ENCODE measurements at regions not wholly inside any gene's neighbourhood (a gene's known extent, or its start where the extent isn't known, plus 50 kb on each side); places are given as distances from the start of the nearest gene placed in this dataset.
A peak's percentile ranks its signal among the peaks of the same experiment; 100 is the strongest.

DNA sequence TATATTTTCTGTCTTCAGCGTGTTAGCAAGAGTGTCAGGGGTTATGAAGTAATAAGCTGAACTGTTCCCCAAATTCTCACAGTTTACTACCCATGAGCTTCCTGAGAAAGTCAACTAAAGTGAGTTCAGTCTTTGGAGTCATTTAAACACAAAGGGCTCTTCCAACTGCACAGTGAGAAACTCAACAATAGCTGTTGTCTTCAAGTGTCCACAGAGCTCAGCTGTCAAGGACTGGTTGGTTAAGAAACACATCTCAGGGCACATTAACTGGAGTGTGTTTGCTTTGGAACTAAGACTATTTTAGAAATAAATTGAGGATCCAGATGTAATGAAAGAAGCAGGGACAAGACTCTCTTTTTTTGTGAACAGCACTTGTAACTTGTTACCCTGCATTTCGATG is 241.4 kb upstream of the SOX4 start:
- no peaks in the 10 kb centered on the region for H3K4me1 ChIP-seq (ENCODE audit: insufficient read depth, low read length)
- H3K27me3 ChIP-seq (ENCODE audit: insufficient read depth, low read length), result no peaks in the 10 kb centered on the region
- no peak overlapping the region for H3K27ac ChIP-seq (ENCODE audit: low read depth, low read length)
- no peak overlapping the region for H3K4me3 ChIP-seq (ENCODE audit: low read length)
- no peaks in the 10 kb centered on the region for H3K9me3 ChIP-seq (ENCODE audit: insufficient read depth, low read depth, low read length)
- H3K36me3 ChIP-seq (ENCODE audit: insufficient read depth, low read length), result no peaks in the 10 kb centered on the region
- H3K9ac ChIP-seq (ENCODE audit: low read depth, low read length), result no peak overlapping the region
- WGBS, result 90% methylated on average over 2 of the region's 2 CpGs

GRCh38 chr6:21354805-21355238 is 238.7 kb upstream of the SOX4 start:
- no peaks in the 10 kb centered on the region for H3K4me1 ChIP-seq (ENCODE audit: insufficient read depth, low read length)
- H3K27ac ChIP-seq (ENCODE audit: low read depth, low read length), result no peak overlapping the region
- no peak overlapping the region for H3K4me3 ChIP-seq (ENCODE audit: low read length)
- no peaks in the 10 kb centered on the region for H3K9me3 ChIP-seq (ENCODE audit: insufficient read depth, low read depth, low read length)
- no peaks in the 10 kb centered on the region for H3K36me3 ChIP-seq (ENCODE audit: insufficient read depth, low read length)
- H3K9ac ChIP-seq (ENCODE audit: low read depth, low read length), result no peak overlapping the region
- WGBS, result 91% methylated on average over 3 of the region's 3 CpGs
- H3K27me3 ChIP-seq (ENCODE audit: insufficient read depth, low read length), result no peaks in the 10 kb centered on the region

DNA sequence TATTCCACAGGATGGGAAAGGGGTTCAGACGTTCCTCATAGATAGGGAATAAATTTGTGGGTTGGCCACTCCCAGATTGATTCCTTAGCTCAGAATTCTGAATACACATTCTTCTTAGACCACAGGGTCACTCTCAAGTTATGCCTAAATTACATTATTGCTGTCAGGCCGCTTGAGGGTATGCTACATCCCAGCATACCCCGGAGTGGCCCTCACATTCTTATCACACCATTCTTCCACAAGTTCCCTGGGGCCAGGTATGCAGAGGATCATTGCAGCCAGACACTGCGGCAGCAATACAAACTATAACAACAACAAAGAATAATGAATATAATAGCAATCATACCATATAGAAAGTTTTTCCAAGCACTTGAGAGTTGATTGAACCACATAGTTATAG is 237.9 kb upstream of the SOX4 start:
- H3K9me3 ChIP-seq (ENCODE audit: insufficient read depth, low read depth, low read length), result no peaks in the 10 kb centered on the region
- H3K27ac ChIP-seq (ENCODE audit: low read depth, low read length), result no peak overlapping the region
- H3K27me3 ChIP-seq (ENCODE audit: insufficient read depth, low read length), result no peaks in the 10 kb centered on the region
- no peak overlapping the region for H3K4me3 ChIP-seq (ENCODE audit: low read length)
- H3K9ac ChIP-seq (ENCODE audit: low read depth, low read length), result no peak overlapping the region
- H3K4me1 ChIP-seq (ENCODE audit: insufficient read depth, low read length), result no peaks in the 10 kb centered on the region; the same call in 1 of the 2 replicates
- WGBS, result 86% methylated on average over 3 of the region's 4 CpGs
- no peaks in the 10 kb centered on the region for H3K36me3 ChIP-seq (ENCODE audit: insufficient read depth, low read length)

- no peaks in the 10 kb centered on the region for H3K36me3 ChIP-seq (ENCODE audit: insufficient read depth, low read length)
- peaks cover 5% of the 10 kb centered on the region; the same call in 1 of the 2 replicates for H3K4me1 ChIP-seq (ENCODE audit: insufficient read depth, low read length)
- WGBS, result 92% methylated on average over 8 of the region's 8 CpGs
These were observed 236.3 kb upstream of the SOX4 start for GRCh38 chr6:21357262-21357661.

DNA sequence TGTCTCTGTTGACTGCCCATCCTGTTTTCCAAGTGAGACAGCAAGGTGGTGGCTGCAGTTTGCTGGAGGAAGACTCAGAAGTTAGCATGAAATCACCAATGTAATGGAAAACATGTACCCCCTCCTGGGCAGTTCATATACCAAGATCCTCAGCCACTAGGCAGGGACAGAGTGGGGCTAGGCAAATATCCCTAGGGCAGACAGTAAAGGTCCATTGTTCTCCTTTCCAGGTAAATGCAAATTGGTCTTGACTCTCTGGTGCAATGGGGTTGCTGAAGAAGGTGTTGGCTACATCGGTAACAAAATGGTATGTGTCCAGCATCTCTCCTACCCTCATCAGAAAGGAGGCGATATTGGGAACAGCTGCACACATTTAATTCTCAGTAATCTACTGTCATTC is 233.6 kb upstream of the SOX4 start:
- WGBS, result 85% methylated on average over 2 of the region's 2 CpGs
- no peaks in the 10 kb centered on the region for H3K27me3 ChIP-seq (ENCODE audit: insufficient read depth, low read length)
- H3K27ac ChIP-seq (ENCODE audit: low read depth, low read length), result no peak overlapping the region
- no peak overlapping the region for H3K9ac ChIP-seq (ENCODE audit: low read depth, low read length)
- no peaks in the 10 kb centered on the region for H3K9me3 ChIP-seq (ENCODE audit: insufficient read depth, low read depth, low read length)
- H3K4me1 ChIP-seq (ENCODE audit: insufficient read depth, low read length), result peaks cover 5% of the 10 kb centered on the region; the same call in 1 of the 2 replicates
- no peaks in the 10 kb centered on the region for H3K36me3 ChIP-seq (ENCODE audit: insufficient read depth, low read length)
- no peak overlapping the region for H3K4me3 ChIP-seq (ENCODE audit: low read length)

More at GRCh38 chr6:21357262-21357661, 236.3 kb upstream of the SOX4 start:
- Histone ChIP-seq H3K4me3 (ENCODE audit: low read length) (no peak overlapping the region), H3K27ac (ENCODE audit: low read depth, low read length) (no peak overlapping the region), H3K9me3 (ENCODE audit: insufficient read depth, low read depth, low read length) (no peaks in the 10 kb centered on the region), H3K9ac (ENCODE audit: low read depth, low read length) (no peak overlapping the region), H3K27me3 (ENCODE audit: insufficient read depth, low read length) (no peaks in the 10 kb centered on the region)

DNA sequence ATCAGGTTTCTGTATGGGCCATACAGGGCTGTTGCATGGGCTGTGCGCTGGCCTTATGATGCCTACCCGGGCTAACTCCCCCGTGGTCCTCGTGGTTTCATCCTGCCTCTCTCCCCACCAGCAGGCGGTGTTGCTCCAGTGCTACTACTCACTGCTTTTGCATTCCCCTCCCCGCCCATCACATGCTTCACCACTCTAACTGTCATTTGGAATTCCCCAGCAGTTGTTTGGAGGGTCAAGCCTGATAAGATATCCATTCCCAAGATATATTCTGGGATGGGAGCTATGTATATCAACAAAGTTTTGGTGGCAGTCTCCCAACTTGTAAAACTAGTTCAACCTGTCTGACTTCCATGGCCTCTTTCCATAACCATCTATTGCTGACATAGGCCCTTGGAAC is 233.2 kb upstream of the SOX4 start:
- Histone ChIP-seq H3K9ac (ENCODE audit: low read depth, low read length) (no peak overlapping the region), H3K4me3 (ENCODE audit: low read length) (no peak overlapping the region), H3K9me3 (ENCODE audit: insufficient read depth, low read depth, low read length) (no peaks in the 10 kb centered on the region), H3K36me3 (ENCODE audit: insufficient read depth, low read length) (no peaks in the 10 kb centered on the region), H3K4me1 (ENCODE audit: insufficient read depth, low read length) (peaks cover 5% of the 10 kb centered on the region; the same call in 1 of the 2 replicates), H3K27me3 (ENCODE audit: insufficient read depth, low read length) (no peaks in the 10 kb centered on the region), H3K27ac (ENCODE audit: low read depth, low read length) (no peak overlapping the region)
- 86% methylated on average over 6 of the region's 6 CpGs for WGBS

DNA sequence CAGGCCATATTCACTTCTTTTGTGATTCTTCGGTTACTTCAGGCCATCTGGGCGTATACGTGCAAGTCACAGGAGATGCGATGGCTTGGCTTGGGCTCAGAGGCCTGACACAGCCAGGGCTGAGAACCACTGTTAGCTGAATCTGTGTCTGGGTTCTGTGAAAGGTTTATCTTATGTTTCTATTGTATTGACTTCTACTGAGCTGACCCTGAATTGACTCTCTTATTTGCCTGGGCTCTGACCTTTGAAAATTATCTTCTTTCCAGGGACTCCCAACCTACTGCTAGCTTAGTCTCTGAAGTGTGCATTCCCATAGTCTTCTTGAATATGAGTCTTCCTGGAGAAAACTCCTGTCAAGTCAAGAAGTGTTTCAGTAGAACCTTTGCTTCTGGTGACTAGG is 226.4 kb upstream of the SOX4 start:
- Histone ChIP-seq H3K4me3 (ENCODE audit: low read length) (no peak overlapping the region), H3K9me3 (ENCODE audit: insufficient read depth, low read depth, low read length) (no peaks in the 10 kb centered on the region), H3K27me3 (ENCODE audit: insufficient read depth, low read length) (no peaks in the 10 kb centered on the region), H3K36me3 (ENCODE audit: insufficient read depth, low read length) (no peaks in the 10 kb centered on the region), H3K9ac (ENCODE audit: low read depth, low read length) (no peak overlapping the region), H3K27ac (ENCODE audit: low read depth, low read length) (peak overlapping the region; percentile 58; the same call in 1 of the 2 replicates), H3K4me1 (ENCODE audit: insufficient read depth, low read length) (peaks cover 17% of the 10 kb centered on the region)
- 56% methylated on average over 4 of the region's 4 CpGs for WGBS

DNA sequence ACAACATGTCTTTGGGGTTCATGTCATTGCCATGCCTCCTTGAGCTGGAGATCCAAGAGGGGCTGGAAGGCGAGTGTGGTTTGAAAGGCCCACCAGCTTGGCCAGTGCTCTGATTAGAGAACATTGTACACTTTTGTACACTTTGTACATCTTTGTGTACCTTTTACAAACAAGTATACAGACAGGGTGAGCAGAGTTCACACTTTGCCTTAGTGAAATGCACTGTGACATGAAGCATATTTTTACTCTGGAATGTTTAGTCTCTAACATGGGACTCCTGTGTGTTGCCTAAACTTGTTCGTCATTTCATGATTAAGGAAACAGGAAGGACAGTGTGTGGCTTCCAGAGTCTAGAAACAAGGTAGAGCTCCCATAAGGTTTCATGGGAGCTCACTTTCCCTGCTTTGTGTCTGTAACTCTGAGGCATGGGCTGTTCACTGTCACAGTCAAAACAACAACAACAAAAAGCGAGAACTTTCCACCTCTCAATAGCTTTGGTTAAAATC is 225.8 kb upstream of the SOX4 start:
- whole genome bisulfite sequencing, result 43% methylated on average over 3 of the region's 3 CpGs
- Histone ChIP-seq H3K27ac (ENCODE audit: low read depth, low read length) (peak overlapping the region; percentile 58; the same call in 1 of the 2 replicates), H3K27me3 (ENCODE audit: insufficient read depth, low read length) (no peaks in the 10 kb centered on the region), H3K4me3 (ENCODE audit: low read length) (no peak overlapping the region), H3K9ac (ENCODE audit: low read depth, low read length) (no peak overlapping the region), H3K9me3 (ENCODE audit: insufficient read depth, low read depth, low read length) (no peaks in the 10 kb centered on the region), H3K4me1 (ENCODE audit: insufficient read depth, low read length) (peaks cover 17% of the 10 kb centered on the region), H3K36me3 (ENCODE audit: insufficient read depth, low read length) (no peaks in the 10 kb centered on the region)

GRCh38 chr6:21371061-21371460 is 222.5 kb upstream of the SOX4 start:
- 57% methylated on average over 1 of the region's 1 CpG for WGBS

GRCh38 chr6:21371676-21372171 is 221.8 kb upstream of the SOX4 start:
- Histone ChIP-seq H3K9ac (ENCODE audit: low read depth, low read length) (no peak overlapping the region), H3K9me3 (ENCODE audit: insufficient read depth, low read depth, low read length) (no peaks in the 10 kb centered on the region), H3K36me3 (ENCODE audit: insufficient read depth, low read length) (no peaks in the 10 kb centered on the region), H3K4me1 (ENCODE audit: insufficient read depth, low read length) (peaks cover 26% of the 10 kb centered on the region), H3K27me3 (ENCODE audit: insufficient read depth, low read length) (no peaks in the 10 kb centered on the region), H3K4me3 (ENCODE audit: low read length) (no peak overlapping the region), H3K27ac (ENCODE audit: low read depth, low read length) (0 out of 2 replicates have a peak overlapping the region, but pooled peaks have one; percentile 8)
- 71% methylated on average over 6 of the region's 6 CpGs for WGBS

More at GRCh38 chr6:21371061-21371460, 222.5 kb upstream of the SOX4 start:
- no peaks in the 10 kb centered on the region for H3K27me3 ChIP-seq (ENCODE audit: insufficient read depth, low read length)
- no peaks in the 10 kb centered on the region for H3K36me3 ChIP-seq (ENCODE audit: insufficient read depth, low read length)
- no peak overlapping the region for H3K27ac ChIP-seq (ENCODE audit: low read depth, low read length)
- H3K4me3 ChIP-seq (ENCODE audit: low read length), result no peak overlapping the region
- H3K9ac ChIP-seq (ENCODE audit: low read depth, low read length), result no peak overlapping the region
- H3K4me1 ChIP-seq (ENCODE audit: insufficient read depth, low read length), result peaks cover 26% of the 10 kb centered on the region
- H3K9me3 ChIP-seq (ENCODE audit: insufficient read depth, low read depth, low read length), result no peaks in the 10 kb centered on the region

DNA sequence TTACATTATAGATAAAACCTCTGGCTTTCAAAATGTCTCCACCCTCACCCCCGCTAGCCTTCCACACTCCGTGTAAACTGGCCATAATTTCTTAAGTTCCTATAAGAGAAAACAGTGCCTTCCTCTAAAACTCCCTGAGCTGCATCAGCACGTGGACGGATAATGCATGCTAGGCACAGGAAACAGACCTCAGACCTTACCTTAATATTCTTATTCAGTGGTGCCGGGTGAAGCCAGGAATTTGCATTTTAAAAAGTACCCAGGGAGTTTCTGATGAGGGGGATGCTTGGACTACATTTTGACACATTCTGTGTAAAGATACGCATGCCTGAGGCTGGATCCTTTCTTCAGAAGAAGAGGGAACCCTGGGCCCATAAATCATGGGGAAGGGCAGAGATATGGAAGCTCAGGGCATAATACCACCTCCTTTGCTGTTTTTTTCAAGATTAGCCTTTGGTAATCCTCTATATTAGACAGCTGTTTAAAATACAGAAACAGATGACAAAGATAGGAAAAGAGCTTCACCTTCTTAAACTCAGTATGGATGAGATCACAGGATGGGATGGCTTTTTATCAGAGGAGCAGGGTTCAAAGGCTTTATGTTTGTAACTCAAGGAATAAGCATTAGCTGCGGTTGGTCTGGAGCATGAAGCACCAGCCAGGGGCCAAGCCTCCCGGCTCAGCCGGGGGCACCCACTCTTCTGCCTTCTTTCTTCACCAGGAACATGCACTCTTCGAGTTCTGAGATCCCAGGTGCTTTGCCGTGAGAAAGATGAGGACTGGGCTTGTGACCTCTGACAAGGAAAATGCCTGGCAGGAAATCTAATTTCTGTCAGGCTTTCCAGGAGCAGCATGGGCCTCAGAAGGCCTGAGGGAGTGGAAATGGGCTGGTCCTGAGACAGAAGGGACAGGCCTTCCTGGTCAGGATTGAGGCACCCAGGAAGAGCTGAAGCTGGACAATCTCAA is 218.1 kb upstream of the SOX4 start:
- 69% methylated on average over 11 of the region's 11 CpGs for WGBS
- Histone ChIP-seq H3K9ac (ENCODE audit: low read depth, low read length) (no peak overlapping the region), H3K36me3 (ENCODE audit: insufficient read depth, low read length) (no peaks in the 10 kb centered on the region), H3K9me3 (ENCODE audit: insufficient read depth, low read depth, low read length) (no peaks in the 10 kb centered on the region), H3K4me3 (ENCODE audit: low read length) (no peak overlapping the region), H3K4me1 (ENCODE audit: insufficient read depth, low read length) (peaks cover 10% of the 10 kb centered on the region), H3K27me3 (ENCODE audit: insufficient read depth, low read length) (no peaks in the 10 kb centered on the region), H3K27ac (ENCODE audit: low read depth, low read length) (no peak overlapping the region)

Measured in HUES64 (cell line).